GM23338 (cell line): ENCODE measurements at regions not wholly inside any gene's neighbourhood (a gene's known extent, or its start where the extent isn't known, plus 50 kb on each side); places are given as distances from the start of the nearest gene placed in this dataset.

ENCODE experiments used
- CREB1 ChIP-seq: fragments of 250-450 bp; sonication (Bioruptor Pico); IDR thresholded peaks from 2 replicates; pipeline ENCODE4 v1.5.0; 2020; ENCODE audit warnings: low read depth, mild to moderate bottlenecking, moderate library complexity
- CTCF ChIP-seq, 2 experiments: fragments of 200-600 bp in 1 of 2; sonication (generic) in 1 of 2; conservative IDR thresholded peaks; 2 replicates each; pipeline versions ENCODE4 v1.5.1 to v1.6.1; 2016 to 2017; ENCODE audit warnings: antibody characterized with exemption in 2 of 2, low read depth in 2 of 2, mild to moderate bottlenecking in 2 of 2, moderate library complexity in 1 of 2
- ETS1 ChIP-seq: IDR thresholded peaks from 2 replicates; pipeline ENCODE4 v1.6.1; 2016; ENCODE audit warnings: antibody characterized with exemption
- EZH2 ChIP-seq: fragments of 200-600 bp; sonication (generic); IDR thresholded peaks from one replicate; pipeline ENCODE4 v1.8.0; 2017; ENCODE audit warnings: antibody characterized with exemption, mild to moderate bottlenecking, low read depth; ENCODE audit not compliant: unreplicated experiment
- EZH2phosphoT487 ChIP-seq: fragments of 200-600 bp; sonication (generic); IDR thresholded peaks from one replicate; pipeline ENCODE4 v1.8.1; 2018; ENCODE audit warnings: antibody characterized with exemption; ENCODE audit not compliant: unreplicated experiment
- POLR2AphosphoS5 ChIP-seq: IDR thresholded peaks from 2 replicates; pipeline ENCODE4 v1.6.1; 2016; ENCODE audit warnings: antibody characterized with exemption, low read depth
- REST ChIP-seq: IDR thresholded peaks from one replicate; pipeline ENCODE4 v1.6.1; 2018; ENCODE audit warnings: antibody characterized with exemption; ENCODE audit not compliant: unreplicated experiment

GRCh38 chr1:213409208-213409631, 358.2 kb downstream of the RPS6KC1 start:
- no peak for TF ChIP-seq CTCF (conservative IDR thresholded peaks at IDR 0.05; ENCODE audit: low read depth in 2 of 2)
- TF ChIP-seq REST: no peak
- no peak for TF ChIP-seq POLR2AphosphoS5
- TF ChIP-seq ETS1: no peak
- no peak for TF ChIP-seq EZH2
- TF ChIP-seq CREB1: no peak
- no peak for TF ChIP-seq EZH2phosphoT487
